ENCODE measurements at regions not wholly inside any gene's neighbourhood (a gene's known extent, or its start where the extent isn't known, plus 50 kb on each side); places are given as distances from the start of the nearest gene placed in this dataset.

- no peak for TF ChIP-seq CTCF (conservative IDR thresholded peaks at IDR 0.05; ENCODE audit: low read length)
- TF ChIP-seq EZH2phosphoT487 (IDR thresholded peaks at IDR 0.05; ENCODE audit: borderline replicate concordance) = no peak
Observed at GRCh38 chr5:3377176-3377575, 218.5 kb upstream of the IRX1 start.

Measured in Loucy (cell line).